OCI-LY7 (cell line): ENCODE measurements at regions not wholly inside any gene's neighbourhood (a gene's known extent, or its start where the extent isn't known, plus 50 kb on each side); places are given as distances from the start of the nearest gene placed in this dataset.

Experiments used
- BruUV-seq: library from RNA; stranded (reverse); fragments of 400-500 nt; replicated peaks from 2 replicates; lab custom pipeline; 2021; lab: Mats Ljungman, UMichigan
- CTCF ChIA-PET: fragments of 300-600 bp; sonication (Branson Sonifier 250); formaldehyde crosslinking; loops from one replicate; lab custom pipeline; 2022; ENCODE audit warnings: antibody characterized with exemption; ENCODE audit not compliant: unreplicated experiment; lab: Charles Lee
- POLR2A ChIA-PET: fragments of 300-600 bp; sonication (Branson Sonifier 250); formaldehyde crosslinking; loops from one replicate; lab custom pipeline; 2022; ENCODE audit warnings: antibody characterized with exemption; lab: Charles Lee
- DNase-seq: peaks from one replicate; pipeline ENCODE4 v3.0.0-alpha.2; 2015; ENCODE audit warnings: low spot score
- H2AFZ ChIP-seq: fragments of 200-600 bp; sonication (generic), shearing (Covaris generic); 2 replicates; pipeline ENCODE4 v1.6.1; 2014; ENCODE audit warnings: mild to moderate bottlenecking, antibody characterized with exemption, low read length, moderate library complexity
- H3K27ac ChIP-seq: fragments of 200-600 bp; sonication (generic); 2 replicates; pipeline ENCODE4 v1.5.1; 2014; ENCODE audit warnings: mixed run types, low read depth, mild to moderate bottlenecking, moderate library complexity, low read length, inconsistent platforms; ENCODE audit not compliant: poor library complexity, severe bottlenecking
- H3K36me3 ChIP-seq: fragments of 200-600 bp; sonication (generic); 2 replicates; pipeline ENCODE4 v1.6.1; 2014; ENCODE audit warnings: mild to moderate bottlenecking, antibody characterized with exemption, low read length, moderate library complexity, mixed read lengths; ENCODE audit not compliant: insufficient read depth
- H3K4me1 ChIP-seq: fragments of 200-600 bp; sonication (generic); 2 replicates; pipeline ENCODE4 v1.5.1; 2014; ENCODE audit warnings: mild to moderate bottlenecking, low read length; ENCODE audit not compliant: insufficient read depth, poor library complexity, severe bottlenecking
- H3K4me2 ChIP-seq: fragments of 200-600 bp; sonication (generic); 2 replicates; pipeline ENCODE4 v1.6.1; 2014; ENCODE audit warnings: mild to moderate bottlenecking, low read length
- H3K4me3 ChIP-seq: fragments of 200-600 bp; sonication (generic); 2 replicates; pipeline ENCODE4 v1.5.1; 2014; ENCODE audit warnings: mild to moderate bottlenecking, low read depth, low read length; ENCODE audit not compliant: poor library complexity, severe bottlenecking
- H3K79me2 ChIP-seq: fragments of 200-600 bp; sonication (generic); 2 replicates; pipeline ENCODE4 v1.6.1; 2016; ENCODE audit warnings: low read depth, mild to moderate bottlenecking, low read length, moderate library complexity, mixed read lengths; ENCODE audit not compliant: insufficient read depth
- H3K9me2 ChIP-seq: fragments of 200-600 bp; sonication (generic); 2 replicates; pipeline ENCODE4 v1.6.1; 2016; ENCODE audit warnings: mild to moderate bottlenecking, low read length, mixed read lengths; ENCODE audit not compliant: insufficient read depth
- H3K9me3 ChIP-seq: fragments of 200-600 bp; sonication (generic); 2 replicates; pipeline ENCODE4 v1.6.1; 2014; ENCODE audit warnings: mild to moderate bottlenecking, mixed run types, low read length, mixed read lengths
- H4K20me1 ChIP-seq: fragments of 200-600 bp; sonication (generic); 2 replicates; pipeline ENCODE4 v1.6.1; 2014; ENCODE audit warnings: mild to moderate bottlenecking, antibody characterized with exemption, low read length, moderate library complexity, mixed read lengths; ENCODE audit not compliant: insufficient read depth
- EZH2phosphoT487 ChIP-seq: fragments of 200-600 bp; sonication (generic); IDR thresholded peaks from 2 replicates; pipeline ENCODE4 v1.6.1; 2018; ENCODE audit warnings: low read depth, borderline replicate concordance, mild to moderate bottlenecking, mixed run types, antibody characterized with exemption, low read length, moderate library complexity, mixed read lengths
- intact Hi-C: fragments of 100-400 bp; cut with micrococcal nuclease; formaldehyde crosslinking; loops from one replicate; pipeline ENCODE4 v1.10.0; 2022; ENCODE audit not compliant: unreplicated experiment
- TF ChIP-seq, protein P1 (sequence below): fragments of 200-600 bp; sonication (generic); conservative IDR thresholded peaks from 2 replicates; pipeline ENCODE4 v1.5.1; 2014; ENCODE audit warnings: mild to moderate bottlenecking, antibody characterized with exemption, low read length, moderate library complexity, mixed read lengths

- no peaks in the 10 kb centered on the region for H3K79me2 ChIP-seq
- intact Hi-C loops = no loop called here
- no peaks in the 10 kb centered on the region for H3K9me2 ChIP-seq
- H3K4me1 ChIP-seq = no peaks in the 10 kb centered on the region
- TF ChIP-seq, protein P1, sequence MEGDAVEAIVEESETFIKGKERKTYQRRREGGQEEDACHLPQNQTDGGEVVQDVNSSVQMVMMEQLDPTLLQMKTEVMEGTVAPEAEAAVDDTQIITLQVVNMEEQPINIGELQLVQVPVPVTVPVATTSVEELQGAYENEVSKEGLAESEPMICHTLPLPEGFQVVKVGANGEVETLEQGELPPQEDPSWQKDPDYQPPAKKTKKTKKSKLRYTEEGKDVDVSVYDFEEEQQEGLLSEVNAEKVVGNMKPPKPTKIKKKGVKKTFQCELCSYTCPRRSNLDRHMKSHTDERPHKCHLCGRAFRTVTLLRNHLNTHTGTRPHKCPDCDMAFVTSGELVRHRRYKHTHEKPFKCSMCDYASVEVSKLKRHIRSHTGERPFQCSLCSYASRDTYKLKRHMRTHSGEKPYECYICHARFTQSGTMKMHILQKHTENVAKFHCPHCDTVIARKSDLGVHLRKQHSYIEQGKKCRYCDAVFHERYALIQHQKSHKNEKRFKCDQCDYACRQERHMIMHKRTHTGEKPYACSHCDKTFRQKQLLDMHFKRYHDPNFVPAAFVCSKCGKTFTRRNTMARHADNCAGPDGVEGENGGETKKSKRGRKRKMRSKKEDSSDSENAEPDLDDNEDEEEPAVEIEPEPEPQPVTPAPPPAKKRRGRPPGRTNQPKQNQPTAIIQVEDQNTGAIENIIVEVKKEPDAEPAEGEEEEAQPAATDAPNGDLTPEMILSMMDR = no peak
- TF ChIP-seq EZH2phosphoT487 = no peak
- no peak overlapping the region for H3K4me3 ChIP-seq
- no peak for DNase-seq
- ChIA-PET CTCF (interaction anchor here (0.6 kb wide), 1 partner anchor 1750 kb away, joined by 4 read pairs; no protein-coding TSS in a partner anchor), POLR2A (interaction anchor here (0.7 kb wide), 1 partner anchor 1983 kb away, joined by 5 read pairs; no protein-coding TSS in a partner anchor)
- H3K4me2 ChIP-seq = no peak overlapping the region
- no peak overlapping the region for H3K27ac ChIP-seq
- no peaks in the 10 kb centered on the region for H3K9me3 ChIP-seq
- no peaks in the 10 kb centered on the region for H3K36me3 ChIP-seq
- no TSS peak for BruUV-seq
- H2AFZ ChIP-seq = no peak overlapping the region
- H4K20me1 ChIP-seq = no peaks in the 10 kb centered on the region
Measured at GRCh38 chr2:67895227-67895941, 167.4 kb downstream of the C1D start.

DNA sequence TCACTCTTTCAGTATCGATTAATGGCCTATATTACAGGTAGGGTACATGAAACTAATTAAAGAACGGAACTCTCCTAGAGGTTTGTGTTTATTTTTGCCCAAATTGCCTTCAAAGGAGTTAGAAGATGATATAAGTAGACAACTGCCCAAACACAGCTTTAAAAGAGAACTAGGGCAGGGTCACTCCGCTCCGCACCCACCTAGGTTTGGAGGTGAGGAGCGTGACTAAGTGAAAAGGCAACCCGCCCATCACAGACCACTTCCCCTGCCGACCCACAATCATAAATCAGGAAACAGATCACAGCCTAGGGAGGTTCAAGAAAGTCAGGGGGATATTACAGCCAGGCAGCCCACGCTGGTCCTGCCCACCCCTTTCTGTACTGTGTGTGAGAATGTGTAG is 166.7 kb downstream of the C1D start:
- Histone ChIP-seq H3K4me3 (no peak overlapping the region), H3K79me2 (no peaks in the 10 kb centered on the region), H3K9me3 (no peaks in the 10 kb centered on the region), H3K9me2 (no peaks in the 10 kb centered on the region), H2AFZ (no peak overlapping the region), H4K20me1 (no peaks in the 10 kb centered on the region), H3K27ac (no peak overlapping the region), H3K4me2 (no peak overlapping the region), H3K36me3 (no peaks in the 10 kb centered on the region), H3K4me1 (no peaks in the 10 kb centered on the region)
- no TSS peak for BruUV-seq
- no peak for DNase-seq
- CTCF ChIA-PET = interaction anchor here (0.6 kb wide), 1 partner anchor 1750 kb away, joined by 4 read pairs; no protein-coding TSS in a partner anchor
- POLR2A ChIA-PET = interaction anchor here (0.7 kb wide), 1 partner anchor 1984 kb away, joined by 5 read pairs; no protein-coding TSS in a partner anchor
- TF ChIP-seq EZH2phosphoT487 = no peak
- TF ChIP-seq, protein P1 = no peak
- intact Hi-C loops = no loop called here

DNA sequence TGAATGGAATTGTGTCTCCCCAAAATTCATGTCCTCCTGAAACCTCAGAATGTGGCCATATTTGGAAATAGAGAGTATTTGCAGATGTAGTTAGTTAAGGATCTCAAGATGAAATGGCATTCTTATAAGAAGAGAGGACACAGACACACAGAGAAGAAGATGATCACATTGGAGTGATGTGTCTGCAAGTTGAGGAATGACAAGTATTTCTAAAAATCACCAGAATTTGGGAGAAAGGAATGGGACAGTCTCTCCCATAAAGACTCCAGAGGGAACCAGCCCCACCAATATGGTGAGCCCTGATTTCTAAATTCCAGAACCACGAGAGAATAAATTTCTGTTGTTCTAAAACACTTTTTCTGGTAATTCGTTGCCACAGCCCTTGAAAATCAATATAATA is 166.3 kb downstream of the C1D start:
- BruUV-seq = no TSS peak
- ChIA-PET POLR2A (no interaction called here), CTCF (no interaction called here)
- no peaks in the 10 kb centered on the region for H3K9me2 ChIP-seq
- H4K20me1 ChIP-seq = no peaks in the 10 kb centered on the region
- H3K4me2 ChIP-seq = no peak overlapping the region
- no peak overlapping the region for H3K27ac ChIP-seq
- no peak for TF ChIP-seq EZH2phosphoT487
- TF ChIP-seq, protein P1 = no peak
- no peak overlapping the region for H2AFZ ChIP-seq
- no peak for DNase-seq
- intact Hi-C loops = no loop called here
- H3K4me1 ChIP-seq = no peaks in the 10 kb centered on the region
- H3K9me3 ChIP-seq = no peaks in the 10 kb centered on the region
- no peak overlapping the region for H3K4me3 ChIP-seq
- no peaks in the 10 kb centered on the region for H3K79me2 ChIP-seq
- no peaks in the 10 kb centered on the region for H3K36me3 ChIP-seq
